ENCODE measurements at regions not wholly inside any gene's neighbourhood (a gene's known extent, or its start where the extent isn't known, plus 50 kb on each side); places are given as distances from the start of the nearest gene placed in this dataset.

DNA sequence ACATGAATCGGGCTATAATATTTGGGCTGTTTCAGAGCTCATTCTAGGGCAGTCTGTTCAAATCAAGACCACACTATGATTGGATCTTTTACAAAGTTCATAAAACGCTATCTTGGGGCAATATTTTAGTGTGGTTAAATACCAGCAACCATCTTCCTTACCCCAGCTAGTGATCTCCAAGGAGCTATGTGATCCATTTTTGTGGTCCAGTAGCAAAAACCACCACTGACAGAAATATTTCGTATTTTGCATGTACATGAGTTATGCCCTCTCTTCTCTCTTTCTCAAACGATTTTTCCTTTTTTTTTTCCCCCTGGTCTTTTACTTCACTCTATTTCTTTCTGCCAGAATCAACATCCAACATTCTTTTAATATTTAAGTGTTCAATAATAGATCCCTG, 280.6 kb upstream of the KITLG start:
- POLR2A ChIA-PET: no interaction called here
- H2AFZ ChIP-seq (ENCODE audit: low read depth): no peak overlapping the region
- no peak overlapping the region for H3K9ac ChIP-seq
- H4K20me1 ChIP-seq (ENCODE audit: insufficient read depth): no peaks in the 10 kb centered on the region
- H3K36me3 ChIP-seq (replicated peaks in 1 of 2; ENCODE audit: control insufficient read depth in 1 of 2, insufficient read depth in 2 of 2, low read length in 1 of 2): no peaks in the 10 kb centered on the region
- peaks cover 4% of the 10 kb centered on the region for H3F3A ChIP-seq (replicated peaks; ENCODE audit: insufficient read depth)
- no peak overlapping the region for H3K4me3 ChIP-seq (ENCODE audit: low read depth in 2 of 2, low read length in 1 of 2)
- H3K9me3 ChIP-seq: no peaks in the 10 kb centered on the region
- H3K27me3 ChIP-seq (ENCODE audit: insufficient read depth): no peaks in the 10 kb centered on the region
- H3K4me1 ChIP-seq (ENCODE audit: control insufficient read depth in 1 of 2, insufficient read depth in 2 of 2, low read depth in 1 of 2, low read length in 1 of 2): no peaks in the 10 kb centered on the region
- no peak overlapping the region for H3K4me2 ChIP-seq
- TF ChIP-seq ELF1 (IDR thresholded peaks at IDR 0.05): no peak
- no peak for TF ChIP-seq SIN3A (IDR thresholded peaks at IDR 0.05; ENCODE audit: borderline replicate concordance, low read depth, low read length)
- TF ChIP-seq, protein P1, sequence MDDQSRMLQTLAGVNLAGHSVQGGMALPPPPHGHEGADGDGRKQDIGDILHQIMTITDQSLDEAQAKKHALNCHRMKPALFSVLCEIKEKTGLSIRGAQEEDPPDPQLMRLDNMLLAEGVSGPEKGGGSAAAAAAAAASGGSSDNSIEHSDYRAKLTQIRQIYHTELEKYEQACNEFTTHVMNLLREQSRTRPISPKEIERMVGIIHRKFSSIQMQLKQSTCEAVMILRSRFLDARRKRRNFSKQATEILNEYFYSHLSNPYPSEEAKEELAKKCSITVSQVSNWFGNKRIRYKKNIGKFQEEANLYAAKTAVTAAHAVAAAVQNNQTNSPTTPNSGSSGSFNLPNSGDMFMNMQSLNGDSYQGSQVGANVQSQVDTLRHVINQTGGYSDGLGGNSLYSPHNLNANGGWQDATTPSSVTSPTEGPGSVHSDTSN (IDR thresholded peaks at IDR 0.05): no peak
- no peak for TF ChIP-seq MXI1 (IDR thresholded peaks at IDR 0.05; ENCODE audit: low read depth, low read length)
- no peak for TF ChIP-seq GATA2 (CRISPR knock-in tag; IDR thresholded peaks at IDR 0.05)
- TF ChIP-seq, protein P2, sequence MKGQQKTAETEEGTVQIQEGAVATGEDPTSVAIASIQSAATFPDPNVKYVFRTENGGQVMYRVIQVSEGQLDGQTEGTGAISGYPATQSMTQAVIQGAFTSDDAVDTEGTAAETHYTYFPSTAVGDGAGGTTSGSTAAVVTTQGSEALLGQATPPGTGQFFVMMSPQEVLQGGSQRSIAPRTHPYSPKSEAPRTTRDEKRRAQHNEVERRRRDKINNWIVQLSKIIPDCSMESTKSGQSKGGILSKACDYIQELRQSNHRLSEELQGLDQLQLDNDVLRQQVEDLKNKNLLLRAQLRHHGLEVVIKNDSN (IDR thresholded peaks at IDR 0.05; ENCODE audit: borderline replicate concordance, low read depth): no peak
- TF ChIP-seq CHD2 (IDR thresholded peaks at IDR 0.05; ENCODE audit: low read length, partially characterized antibody): no peak
- TF ChIP-seq MEF2A (IDR thresholded peaks at IDR 0.05; ENCODE audit: borderline replicate concordance, low read depth): no peak
- TF ChIP-seq, protein P3, sequence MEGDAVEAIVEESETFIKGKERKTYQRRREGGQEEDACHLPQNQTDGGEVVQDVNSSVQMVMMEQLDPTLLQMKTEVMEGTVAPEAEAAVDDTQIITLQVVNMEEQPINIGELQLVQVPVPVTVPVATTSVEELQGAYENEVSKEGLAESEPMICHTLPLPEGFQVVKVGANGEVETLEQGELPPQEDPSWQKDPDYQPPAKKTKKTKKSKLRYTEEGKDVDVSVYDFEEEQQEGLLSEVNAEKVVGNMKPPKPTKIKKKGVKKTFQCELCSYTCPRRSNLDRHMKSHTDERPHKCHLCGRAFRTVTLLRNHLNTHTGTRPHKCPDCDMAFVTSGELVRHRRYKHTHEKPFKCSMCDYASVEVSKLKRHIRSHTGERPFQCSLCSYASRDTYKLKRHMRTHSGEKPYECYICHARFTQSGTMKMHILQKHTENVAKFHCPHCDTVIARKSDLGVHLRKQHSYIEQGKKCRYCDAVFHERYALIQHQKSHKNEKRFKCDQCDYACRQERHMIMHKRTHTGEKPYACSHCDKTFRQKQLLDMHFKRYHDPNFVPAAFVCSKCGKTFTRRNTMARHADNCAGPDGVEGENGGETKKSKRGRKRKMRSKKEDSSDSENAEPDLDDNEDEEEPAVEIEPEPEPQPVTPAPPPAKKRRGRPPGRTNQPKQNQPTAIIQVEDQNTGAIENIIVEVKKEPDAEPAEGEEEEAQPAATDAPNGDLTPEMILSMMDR (IDR thresholded peaks at IDR 0.05): no peak
- CTCF ChIA-PET: interaction anchor here (1.1 to 1.3 kb wide), 2 partner anchors 16 to 56 kb away, joined by 3 to 4 read pairs; no protein-coding TSS in a partner anchor
- 77% methylated on average over 4 of the region's 4 CpGs for WGBS (ENCODE audit: low lambda C conversion rate)
- H3K9me2 ChIP-seq: no peaks in the 10 kb centered on the region
- no peaks in the 10 kb centered on the region for H3K79me2 ChIP-seq (ENCODE audit: insufficient read depth)
- no peak for DNase-seq
- no peak overlapping the region for H3K27ac ChIP-seq (ENCODE audit: low read depth in 2 of 2, low read length in 1 of 2)

DNA sequence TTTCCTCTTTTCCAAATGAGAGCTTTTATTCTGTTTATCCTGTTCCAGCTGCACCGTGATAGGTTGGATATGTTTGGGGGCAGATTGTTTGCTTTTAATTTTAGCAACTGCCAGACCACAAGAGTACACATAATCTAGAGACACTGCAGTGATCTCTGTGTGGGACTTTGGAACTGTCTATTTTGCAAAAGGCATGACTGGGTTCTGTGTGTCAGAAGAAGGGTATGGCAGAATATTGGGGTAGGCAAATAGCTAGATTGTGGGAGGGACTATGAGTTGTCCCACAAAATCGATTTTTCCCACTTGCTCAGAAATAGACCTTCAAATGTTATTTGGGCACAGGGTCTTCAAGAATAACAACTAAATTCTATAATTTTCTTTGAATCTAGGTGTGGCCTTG, 275.9 kb upstream of the KITLG start:
- H2AFZ ChIP-seq (ENCODE audit: low read depth): no peak overlapping the region; the same call in 1 of the 2 replicates
- 64% methylated on average over 2 of the region's 2 CpGs for WGBS (ENCODE audit: low lambda C conversion rate)
- CTCF ChIA-PET: no interaction called here

More for the DNA sequence above, 275.9 kb upstream of the KITLG start:
- Histone ChIP-seq H3K36me3 (replicated peaks in 1 of 2; ENCODE audit: control insufficient read depth in 1 of 2, insufficient read depth in 2 of 2, low read length in 1 of 2) (no peaks in the 10 kb centered on the region), H3K27me3 (ENCODE audit: insufficient read depth) (no peaks in the 10 kb centered on the region), H3K79me2 (ENCODE audit: insufficient read depth) (no peaks in the 10 kb centered on the region), H3K27ac (ENCODE audit: low read depth in 2 of 2, low read length in 1 of 2) (no peak overlapping the region), H3K9me2 (no peaks in the 10 kb centered on the region), H3K9ac (no peak overlapping the region), H3F3A (replicated peaks; ENCODE audit: insufficient read depth) (peaks cover 18% of the 10 kb centered on the region), H4K20me1 (ENCODE audit: insufficient read depth) (no peaks in the 10 kb centered on the region), H3K4me1 (ENCODE audit: control insufficient read depth in 1 of 2, insufficient read depth in 2 of 2, low read depth in 1 of 2, low read length in 1 of 2) (0 out of 4 replicates have a peak, but pooled peaks cover 0 to 4% of the 10 kb centered on the region in 2 experiments), H3K4me3 (ENCODE audit: low read depth in 2 of 2, low read length in 1 of 2) (no peak overlapping the region), H3K9me3 (no peaks in the 10 kb centered on the region), H3K4me2 (no peak overlapping the region)
- TF ChIP-seq FOXM1 (IDR thresholded peaks at IDR 0.05; ENCODE audit: low read depth) (no peak), RAD21 (IDR thresholded peaks at IDR 0.05; ENCODE audit: low read length) (no peak), MXI1 (IDR thresholded peaks at IDR 0.05; ENCODE audit: low read depth, low read length) (no peak), GABPA (IDR thresholded peaks at IDR 0.05; ENCODE audit: low read depth) (no peak), MEF2A (IDR thresholded peaks at IDR 0.05; ENCODE audit: borderline replicate concordance, low read depth) (no peak), SIN3A (IDR thresholded peaks at IDR 0.05; ENCODE audit: borderline replicate concordance, low read depth, low read length) (no peak), GATA2 (CRISPR knock-in tag; IDR thresholded peaks at IDR 0.05) (no peak), TCF12 (IDR thresholded peaks at IDR 0.05) (no peak), EZH2phosphoT487 (IDR thresholded peaks at IDR 0.05; ENCODE audit: borderline replicate concordance, low read depth) (no peak), NFIC (IDR thresholded peaks at IDR 0.05; ENCODE audit: borderline replicate concordance) (no peak)
- TF ChIP-seq, protein P4, sequence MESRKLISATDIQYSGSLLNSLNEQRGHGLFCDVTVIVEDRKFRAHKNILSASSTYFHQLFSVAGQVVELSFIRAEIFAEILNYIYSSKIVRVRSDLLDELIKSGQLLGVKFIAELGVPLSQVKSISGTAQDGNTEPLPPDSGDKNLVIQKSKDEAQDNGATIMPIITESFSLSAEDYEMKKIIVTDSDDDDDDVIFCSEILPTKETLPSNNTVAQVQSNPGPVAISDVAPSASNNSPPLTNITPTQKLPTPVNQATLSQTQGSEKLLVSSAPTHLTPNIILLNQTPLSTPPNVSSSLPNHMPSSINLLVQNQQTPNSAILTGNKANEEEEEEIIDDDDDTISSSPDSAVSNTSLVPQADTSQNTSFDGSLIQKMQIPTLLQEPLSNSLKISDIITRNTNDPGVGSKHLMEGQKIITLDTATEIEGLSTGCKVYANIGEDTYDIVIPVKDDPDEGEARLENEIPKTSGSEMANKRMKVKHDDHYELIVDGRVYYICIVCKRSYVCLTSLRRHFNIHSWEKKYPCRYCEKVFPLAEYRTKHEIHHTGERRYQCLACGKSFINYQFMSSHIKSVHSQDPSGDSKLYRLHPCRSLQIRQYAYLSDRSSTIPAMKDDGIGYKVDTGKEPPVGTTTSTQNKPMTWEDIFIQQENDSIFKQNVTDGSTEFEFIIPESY (IDR thresholded peaks at IDR 0.05; ENCODE audit: borderline replicate concordance, low read depth): no peak
- DNase-seq: no peak
- POLR2A ChIA-PET: no interaction called here
